ENCODE measurements at regions not wholly inside any gene's neighbourhood (a gene's known extent, or its start where the extent isn't known, plus 50 kb on each side); places are given as distances from the start of the nearest gene placed in this dataset.

- TF ChIP-seq, protein P1, sequence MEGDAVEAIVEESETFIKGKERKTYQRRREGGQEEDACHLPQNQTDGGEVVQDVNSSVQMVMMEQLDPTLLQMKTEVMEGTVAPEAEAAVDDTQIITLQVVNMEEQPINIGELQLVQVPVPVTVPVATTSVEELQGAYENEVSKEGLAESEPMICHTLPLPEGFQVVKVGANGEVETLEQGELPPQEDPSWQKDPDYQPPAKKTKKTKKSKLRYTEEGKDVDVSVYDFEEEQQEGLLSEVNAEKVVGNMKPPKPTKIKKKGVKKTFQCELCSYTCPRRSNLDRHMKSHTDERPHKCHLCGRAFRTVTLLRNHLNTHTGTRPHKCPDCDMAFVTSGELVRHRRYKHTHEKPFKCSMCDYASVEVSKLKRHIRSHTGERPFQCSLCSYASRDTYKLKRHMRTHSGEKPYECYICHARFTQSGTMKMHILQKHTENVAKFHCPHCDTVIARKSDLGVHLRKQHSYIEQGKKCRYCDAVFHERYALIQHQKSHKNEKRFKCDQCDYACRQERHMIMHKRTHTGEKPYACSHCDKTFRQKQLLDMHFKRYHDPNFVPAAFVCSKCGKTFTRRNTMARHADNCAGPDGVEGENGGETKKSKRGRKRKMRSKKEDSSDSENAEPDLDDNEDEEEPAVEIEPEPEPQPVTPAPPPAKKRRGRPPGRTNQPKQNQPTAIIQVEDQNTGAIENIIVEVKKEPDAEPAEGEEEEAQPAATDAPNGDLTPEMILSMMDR (IDR thresholded peaks at IDR 0.05) = no peak
- no peak for TF ChIP-seq POLR2A (IDR thresholded peaks at IDR 0.05)
Measured at GRCh38 chr6:105573556-105573955, 170.7 kb upstream of the PREP start.

Measured in thyroid gland (tissue), 4 donors.